Lower lobe of right lung (tissue), 2 donors: ENCODE measurements at regions not wholly inside any gene's neighbourhood (a gene's known extent, or its start where the extent isn't known, plus 50 kb on each side); places are given as distances from the start of the nearest gene placed in this dataset.
A peak's percentile ranks its signal among the peaks of the same experiment; 100 is the strongest.

Source experiments
- ATAC-seq, 2 donors: fragments of 200-7000 bp; cut with Tn5 transposase; one replicate each; pipeline ENCODE4 v1.9.1; 2020 to 2022; ENCODE audit warnings: mild to moderate bottlenecking in 2 of 2, moderate library complexity in 2 of 2
- DNase-seq: peaks from one replicate; pipeline ENCODE4 v3.0.0-alpha.2; 2020
- H3K27ac ChIP-seq: fragments of 200-600 bp; one replicate; pipeline ENCODE4 v1.8.0; 2022
- H3K27me3 ChIP-seq: fragments of 200-600 bp; one replicate; pipeline ENCODE4 v1.8.0; 2022; ENCODE audit warnings: low read depth
- H3K36me3 ChIP-seq: fragments of 200-600 bp; one replicate; pipeline ENCODE4 v1.8.0; 2022; ENCODE audit warnings: mild to moderate bottlenecking
- H3K4me1 ChIP-seq: fragments of 200-600 bp; one replicate; pipeline ENCODE4 v1.8.0; 2022
- H3K4me3 ChIP-seq: fragments of 200-600 bp; one replicate; pipeline ENCODE4 v1.8.0; 2022; ENCODE audit warnings: mild to moderate bottlenecking
- H3K9me3 ChIP-seq: fragments of 200-600 bp; one replicate; pipeline ENCODE4 v1.8.0; 2022
- CTCF ChIP-seq: fragments of 200-600 bp; IDR thresholded peaks from one replicate; pipeline ENCODE4 v1.8.0; 2022; ENCODE audit warnings: antibody characterized with exemption, mild to moderate bottlenecking
- intact Hi-C: fragments of 100-400 bp; cut with DNase I; formaldehyde crosslinking; loops from one replicate; pipeline ENCODE4 v1.11.0; 2022
- donor health status: DM: no; HTN: yes; CAD: no; lungs with severe emphysema.

GRCh38 chr5:4740156-4740555 is 400.0 kb upstream of the ADAMTS16 start:
- ATAC-seq = no peak
- DNase-seq = no peak
- no peaks in the 10 kb centered on the region for H3K4me1 ChIP-seq
- TF ChIP-seq CTCF = no peak
- H3K4me3 ChIP-seq = no peak overlapping the region
- H3K9me3 ChIP-seq = peaks cover 3% of the 10 kb centered on the region
- intact Hi-C loops = no loop called here
- H3K27me3 ChIP-seq = no peaks in the 10 kb centered on the region
- H3K36me3 ChIP-seq = no peaks in the 10 kb centered on the region
- no peak overlapping the region for H3K27ac ChIP-seq

GRCh38 chr5:4758550-4758949 is 381.6 kb upstream of the ADAMTS16 start:
- H3K27me3 ChIP-seq = no peaks in the 10 kb centered on the region
- H3K9me3 ChIP-seq = no peaks in the 10 kb centered on the region
- no peak overlapping the region for H3K4me3 ChIP-seq
- H3K36me3 ChIP-seq = no peaks in the 10 kb centered on the region
- ATAC-seq = peak; percentile 84 to 93
- intact Hi-C loops = no loop called here
- DNase-seq = no peak
- no peak for TF ChIP-seq CTCF
- H3K4me1 ChIP-seq = no peaks in the 10 kb centered on the region
- no peak overlapping the region for H3K27ac ChIP-seq

GRCh38 chr5:4758996-4759395 is 381.1 kb upstream of the ADAMTS16 start:
- TF ChIP-seq CTCF = no peak
- no peaks in the 10 kb centered on the region for H3K27me3 ChIP-seq
- no peaks in the 10 kb centered on the region for H3K36me3 ChIP-seq
- no peaks in the 10 kb centered on the region for H3K4me1 ChIP-seq
- DNase-seq (no peak), ATAC-seq (no peak)
- no peak overlapping the region for H3K27ac ChIP-seq
- intact Hi-C loops = no loop called here
- no peaks in the 10 kb centered on the region for H3K9me3 ChIP-seq
- H3K4me3 ChIP-seq = no peak overlapping the region

GRCh38 chr5:4762316-4762715 is 377.8 kb upstream of the ADAMTS16 start:
- ATAC-seq (no peak), DNase-seq (no peak)
- Histone ChIP-seq H3K36me3 (no peaks in the 10 kb centered on the region), H3K27ac (no peak overlapping the region), H3K9me3 (no peaks in the 10 kb centered on the region), H3K4me3 (no peak overlapping the region), H3K4me1 (no peaks in the 10 kb centered on the region), H3K27me3 (no peaks in the 10 kb centered on the region)
- no peak for TF ChIP-seq CTCF
- intact Hi-C loops = no loop called here

GRCh38 chr5:4765411-4765810 is 374.7 kb upstream of the ADAMTS16 start:
- DNase-seq (no peak), ATAC-seq (no peak)
- Histone ChIP-seq H3K27me3 (no peaks in the 10 kb centered on the region), H3K4me3 (no peak overlapping the region), H3K36me3 (no peaks in the 10 kb centered on the region), H3K4me1 (no peaks in the 10 kb centered on the region), H3K9me3 (no peaks in the 10 kb centered on the region), H3K27ac (no peak overlapping the region)
- intact Hi-C loops = no loop called here
- no peak for TF ChIP-seq CTCF

GRCh38 chr5:4766101-4766500 is 374.0 kb upstream of the ADAMTS16 start:
- H3K36me3 ChIP-seq = no peaks in the 10 kb centered on the region
- no peak overlapping the region for H3K4me3 ChIP-seq
- no peak for TF ChIP-seq CTCF
- no peaks in the 10 kb centered on the region for H3K9me3 ChIP-seq
- no peak overlapping the region for H3K27ac ChIP-seq
- no peaks in the 10 kb centered on the region for H3K4me1 ChIP-seq
- H3K27me3 ChIP-seq = no peaks in the 10 kb centered on the region
- intact Hi-C loops = no loop called here
- DNase-seq (no peak), ATAC-seq (no peak)
